Lower leg skin (tissue), 4 donors: ENCODE measurements at regions not wholly inside any gene's neighbourhood (a gene's known extent, or its start where the extent isn't known, plus 50 kb on each side); places are given as distances from the start of the nearest gene placed in this dataset.

Source experiments
- DNase-seq, 2 donors: peaks; one replicate each; pipeline ENCODE4 v3.0.0-alpha.2; 2019; ENCODE audit warnings: low spot score in 2 of 2
- H3K4me3 ChIP-seq: fragments of 200-600 bp; sonication (generic); 2 replicates; pipeline ENCODE4 v1.5.1; 2017; ENCODE audit warnings: mild to moderate bottlenecking, low read depth; ENCODE audit not compliant: poor library complexity, severe bottlenecking
- CTCF ChIP-seq, 3 donors: fragments of 450-650 bp; IDR thresholded peaks; one replicate each; pipeline ENCODE4 v1.5.1; 2016; ENCODE audit warnings: antibody characterized with exemption in 3 of 3, mild to moderate bottlenecking in 3 of 3, moderate library complexity in 2 of 3
- POLR2A ChIP-seq, 2 donors: fragments of 450-650 bp; IDR thresholded peaks; one replicate each; pipeline ENCODE4 v1.6.1; 2016 to 2017; ENCODE audit warnings: antibody characterized with exemption in 2 of 2, mild to moderate bottlenecking in 1 of 2, moderate library complexity in 1 of 2
- WGBS, 2 donors: methylation state at CpG; one replicate each; pipeline ENCODE4 v1.1.5; 2018; 5-methylcytosine and 5-hydroxymethylcytosine counted together
- intact Hi-C: fragments of 100-400 bp; cut with DNase I; formaldehyde crosslinking; loops from one replicate; pipeline ENCODE4 v1.15.0; 2023; ENCODE audit warnings: low total_unique reads

DNA sequence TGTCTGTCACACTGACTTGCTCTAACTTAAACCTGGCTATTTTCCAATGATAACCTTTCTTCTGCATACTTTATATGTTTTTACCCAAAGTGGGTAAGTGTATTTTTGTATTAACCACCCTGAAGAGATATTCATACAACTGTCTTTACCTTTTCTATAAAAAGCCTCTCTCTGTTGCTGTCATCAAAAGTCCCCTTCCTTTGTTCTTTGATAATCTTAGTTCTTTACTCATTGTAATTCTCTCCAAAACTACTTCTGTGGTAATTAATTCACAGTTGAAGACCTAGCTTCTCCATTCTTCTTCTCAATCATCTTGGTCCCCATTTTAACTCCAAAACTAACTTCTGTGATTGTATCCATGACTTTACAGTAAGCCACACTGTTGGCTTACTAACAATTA lies 479.7 kb upstream of the MGAT4C start:
- no peak overlapping the region for H3K4me3 ChIP-seq
- intact Hi-C loops: no loop called here
- DNase-seq: no peak
- no peak for TF ChIP-seq CTCF (IDR thresholded peaks at IDR 0.05)
- TF ChIP-seq POLR2A (IDR thresholded peaks at IDR 0.05): no peak

DNA sequence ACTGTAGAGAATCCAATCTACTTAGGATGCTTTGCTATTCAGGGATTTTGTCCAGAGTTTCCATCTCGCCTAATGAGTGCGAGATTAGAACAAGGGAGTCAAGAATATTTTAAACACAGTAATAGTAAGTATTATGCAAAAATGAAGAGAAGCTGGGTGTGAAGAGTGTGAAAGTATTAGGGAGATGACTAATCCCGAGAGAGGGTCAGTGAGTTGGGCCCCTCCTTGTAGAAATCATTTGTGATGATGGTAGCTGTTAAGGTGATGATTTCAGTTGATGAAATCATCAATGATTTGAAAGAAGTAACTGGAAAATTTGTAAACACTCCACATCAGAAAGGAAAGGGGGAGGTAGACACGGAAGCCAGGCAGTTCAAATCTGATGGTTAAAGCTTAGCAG lies 478.9 kb upstream of the MGAT4C start:
- intact Hi-C loops: no loop called here
- H3K4me3 ChIP-seq: no peak overlapping the region
- no peak for DNase-seq
- TF ChIP-seq POLR2A (IDR thresholded peaks at IDR 0.05) (no peak), CTCF (IDR thresholded peaks at IDR 0.05) (no peak)
- WGBS, 2 donors: 88% methylated on average over 4 of the region's 4 CpGs

DNA sequence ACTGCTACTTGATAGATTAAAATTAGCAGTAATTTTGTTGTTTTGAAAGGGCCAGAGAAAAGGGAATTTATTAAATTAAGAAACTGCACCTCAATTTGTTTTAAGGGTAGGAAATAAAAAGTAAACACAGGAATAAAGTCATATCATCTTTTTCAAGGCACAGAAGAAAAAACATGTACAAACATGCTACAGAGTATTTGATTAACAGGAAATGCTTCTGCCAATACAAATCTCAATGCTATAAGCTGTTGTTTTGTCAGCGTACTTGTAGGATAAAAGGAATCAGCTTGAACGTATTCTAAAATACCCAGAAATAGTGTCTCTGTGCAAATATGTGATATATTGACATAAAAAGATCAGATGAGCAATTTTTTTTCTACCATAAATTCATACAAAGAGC lies 474.0 kb upstream of the MGAT4C start:
- TF ChIP-seq POLR2A (IDR thresholded peaks at IDR 0.05) (no peak), CTCF (IDR thresholded peaks at IDR 0.05) (no peak)
- no peak overlapping the region for H3K4me3 ChIP-seq
- 33 to 65% methylated on average over 2 of the region's 2 CpGs for WGBS, 2 donors
- intact Hi-C loops: no loop called here
- no peak for DNase-seq

DNA sequence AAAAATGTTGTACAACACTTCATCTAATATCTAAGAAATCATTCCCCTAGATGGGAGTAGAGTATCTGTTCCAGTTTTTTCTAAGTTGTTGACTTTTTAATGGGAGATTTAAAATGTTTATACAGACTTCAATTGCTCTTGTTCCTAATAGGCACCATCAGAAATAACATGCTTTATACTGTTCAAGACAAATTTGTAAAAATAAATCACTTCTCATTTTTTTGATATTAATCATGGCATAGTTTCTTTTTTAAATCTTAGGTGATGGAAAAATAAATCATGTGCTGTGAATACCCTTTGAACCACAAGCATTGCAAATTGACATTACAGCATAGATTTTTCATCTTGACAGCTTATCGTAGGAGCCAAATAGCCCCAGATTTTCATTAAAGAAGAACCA lies 473.5 kb upstream of the MGAT4C start:
- no peak for TF ChIP-seq POLR2A (IDR thresholded peaks at IDR 0.05)
- no peak for TF ChIP-seq CTCF (IDR thresholded peaks at IDR 0.05)
- DNase-seq: no peak
- WGBS, 2 donors: 53 to 56% methylated on average over 1 of the region's 1 CpG
- no peak overlapping the region for H3K4me3 ChIP-seq
- intact Hi-C loops: no loop called here

DNA sequence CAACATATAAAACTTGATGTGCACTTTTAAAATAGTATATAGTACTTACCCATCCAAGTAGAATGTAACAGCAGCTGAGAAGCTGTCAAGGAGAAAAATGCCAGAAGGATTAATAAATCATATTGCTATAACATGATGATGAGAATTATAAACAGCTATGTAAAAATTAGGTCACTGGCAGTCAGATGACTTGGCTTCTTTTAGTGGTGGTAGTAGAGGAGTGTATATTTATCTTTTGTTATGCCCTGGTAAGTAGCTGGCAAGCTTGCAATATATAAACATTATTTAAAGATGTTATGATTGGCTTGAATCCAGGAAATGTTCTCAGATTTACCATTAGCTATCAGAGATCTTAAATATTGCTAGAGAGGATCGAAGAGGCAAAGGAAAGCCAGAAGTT lies 471.0 kb upstream of the MGAT4C start:
- no peak overlapping the region for H3K4me3 ChIP-seq
- intact Hi-C loops: no loop called here
- no peak for DNase-seq
- TF ChIP-seq POLR2A (IDR thresholded peaks at IDR 0.05) (no peak), CTCF (IDR thresholded peaks at IDR 0.05) (no peak)
- 22 to 33% methylated on average over 1 of the region's 1 CpG for WGBS, 2 donors

DNA sequence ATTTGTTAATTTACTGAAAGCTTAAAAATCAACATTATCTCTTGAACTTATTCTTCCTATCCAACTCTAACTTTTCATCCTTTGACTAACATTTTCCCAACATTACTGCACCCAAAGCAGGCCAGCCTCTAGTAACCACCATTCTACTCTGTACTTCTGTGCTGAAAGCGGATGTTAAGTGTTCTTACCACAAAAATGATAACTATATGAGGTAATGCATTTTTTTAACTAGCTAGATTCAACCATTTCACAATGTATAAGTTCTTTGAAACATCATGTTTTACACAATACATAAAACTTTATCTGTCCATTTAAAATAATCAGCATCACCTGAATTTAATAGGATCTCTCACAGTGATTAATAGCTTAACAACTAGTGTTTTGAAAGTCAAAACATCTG lies 468.5 kb upstream of the MGAT4C start:
- intact Hi-C loops: no loop called here
- no peak overlapping the region for H3K4me3 ChIP-seq
- WGBS, 2 donors: 68 to 97% methylated on average over 1 of the region's 1 CpG
- TF ChIP-seq CTCF (IDR thresholded peaks at IDR 0.05) (no peak), POLR2A (IDR thresholded peaks at IDR 0.05) (no peak)
- DNase-seq: no peak
